ENCODE measurements at regions not wholly inside any gene's neighbourhood (a gene's known extent, or its start where the extent isn't known, plus 50 kb on each side); places are given as distances from the start of the nearest gene placed in this dataset.
"Not testable (repeated sequence)": the region's sequence is repeated elsewhere in the genome, so short reads cannot be mapped to it uniquely, and the experiment has no call there.

GRCh38 chr17:14575471-14575953, 274.6 kb downstream of the HS3ST3B1 start:
- DNase-seq (ENCODE audit: low read depth) = no peak

GRCh38 chr17:14560325-14560724, 259.4 kb downstream of the HS3ST3B1 start:
- not testable (repeated sequence) for DNase-seq (ENCODE audit: low read depth)

GRCh38 chr17:14559264-14560119, 258.6 kb downstream of the HS3ST3B1 start:
- no peak for DNase-seq (ENCODE audit: low read depth)

GRCh38 chr17:14557480-14557879, 256.6 kb downstream of the HS3ST3B1 start:
- DNase-seq (ENCODE audit: low read depth) = no peak

GRCh38 chr17:14553847-14554246, 253.0 kb downstream of the HS3ST3B1 start:
- DNase-seq (ENCODE audit: low read depth) = no peak

- DNase-seq (ENCODE audit: low read depth) = no peak
Measured at GRCh38 chr17:14552306-14552705, 251.4 kb downstream of the HS3ST3B1 start.

- DNase-seq (ENCODE audit: low read depth) = no peak
Measured at GRCh38 chr17:14547556-14547955, 246.7 kb downstream of the HS3ST3B1 start.

GRCh38 chr17:14547016-14547415, 246.1 kb downstream of the HS3ST3B1 start:
- no peak for DNase-seq (ENCODE audit: low read depth)

- no peak for DNase-seq (ENCODE audit: low read depth)
Measured at GRCh38 chr17:14545156-14545906, 244.4 kb downstream of the HS3ST3B1 start.

GRCh38 chr17:14541714-14542113, 240.8 kb downstream of the HS3ST3B1 start:
- DNase-seq (ENCODE audit: low read depth) = no peak

- DNase-seq (ENCODE audit: low read depth) = no peak
Measured at GRCh38 chr17:14539801-14540200, 238.9 kb downstream of the HS3ST3B1 start.

- not testable (repeated sequence) for DNase-seq (ENCODE audit: low read depth)
Measured at GRCh38 chr17:14532242-14532641, 231.4 kb downstream of the HS3ST3B1 start.

GRCh38 chr17:14525551-14526455, 224.9 kb downstream of the HS3ST3B1 start:
- DNase-seq (ENCODE audit: low read depth) = peak; percentile 25

GRCh38 chr17:14522795-14523387, 222.0 kb downstream of the HS3ST3B1 start:
- no peak for DNase-seq (ENCODE audit: low read depth)

- DNase-seq (ENCODE audit: low read depth) = peak; percentile 7
Measured at GRCh38 chr17:14518919-14519318, 218.0 kb downstream of the HS3ST3B1 start.

GRCh38 chr17:14514973-14515372, 214.1 kb downstream of the HS3ST3B1 start:
- DNase-seq (ENCODE audit: low read depth) = no peak

- DNase-seq (ENCODE audit: low read depth) = no peak
Measured at GRCh38 chr17:14513835-14514234, 213.0 kb downstream of the HS3ST3B1 start.

- no peak for DNase-seq (ENCODE audit: low read depth)
Measured at GRCh38 chr17:14510136-14510535, 209.3 kb downstream of the HS3ST3B1 start.

GRCh38 chr17:14508156-14508555, 207.3 kb downstream of the HS3ST3B1 start:
- DNase-seq (ENCODE audit: low read depth) = no peak

- peak; percentile 8 for DNase-seq (ENCODE audit: low read depth)
Measured at GRCh38 chr17:14506364-14506763, 205.5 kb downstream of the HS3ST3B1 start.

- no peak for DNase-seq (ENCODE audit: low read depth)
Measured at GRCh38 chr17:14505606-14506005, 204.7 kb downstream of the HS3ST3B1 start.

Data from HT1080 (cell line).